ENCODE measurements at regions not wholly inside any gene's neighbourhood (a gene's known extent, or its start where the extent isn't known, plus 50 kb on each side); places are given as distances from the start of the nearest gene placed in this dataset.
A peak's percentile ranks its signal among the peaks of the same experiment; 100 is the strongest.

GRCh38 chr2:67462738-67463496 lies 65.8 kb downstream of the ETAA1 start:
- in situ Hi-C loops (cut with MboI; ENCODE audit: low sequenced_read_pairs), result loop anchor here (25.0 kb wide), 1 partner anchor 1026 kb away; the partner anchor contains the start of gene MEIS1
- Histone ChIP-seq H3K36me3 (replicated peaks) (no peaks in the 10 kb centered on the region), H3K4me3 (no peak overlapping the region), H3K27me3 (ENCODE audit: low read depth) (no peaks in the 10 kb centered on the region), H3K9me3 (no peaks in the 10 kb centered on the region), H3K4me1 (peaks cover 45% of the 10 kb centered on the region)
- DNase-seq (ENCODE audit: low spot score in 2 of 2), result peak in 1 of 2 experiments; percentile 13

GRCh38 chr2:67463810-67464209 lies 66.7 kb downstream of the ETAA1 start:
- H3K4me3 ChIP-seq, result no peak overlapping the region
- DNase-seq (ENCODE audit: low spot score in 2 of 2), result peak; percentile 83 to 93

GRCh38 chr2:67465623-67466022 lies 68.5 kb downstream of the ETAA1 start:
- Histone ChIP-seq H3K4me3 (no peak overlapping the region), H3K4me1 (peaks cover 63% of the 10 kb centered on the region), H3K36me3 (replicated peaks) (no peaks in the 10 kb centered on the region), H3K27me3 (ENCODE audit: low read depth) (no peaks in the 10 kb centered on the region), H3K9me3 (no peaks in the 10 kb centered on the region)
- peak in 1 of 2 experiments; percentile 4 for DNase-seq (ENCODE audit: low spot score in 2 of 2)
- in situ Hi-C loops (cut with MboI; ENCODE audit: low sequenced_read_pairs), result loop anchor here (25.0 kb wide), 1 partner anchor 1028 kb away; the partner anchor contains the start of gene MEIS1

More at GRCh38 chr2:67463810-67464209, 66.7 kb downstream of the ETAA1 start:
- peaks cover 53% of the 10 kb centered on the region for H3K4me1 ChIP-seq
- no peaks in the 10 kb centered on the region for H3K36me3 ChIP-seq (replicated peaks)
- in situ Hi-C loops (cut with MboI; ENCODE audit: low sequenced_read_pairs), result loop anchor here (25.0 kb wide), 1 partner anchor 1027 kb away; the partner anchor contains the start of gene MEIS1
- H3K27me3 ChIP-seq (ENCODE audit: low read depth), result no peaks in the 10 kb centered on the region
- H3K9me3 ChIP-seq, result no peaks in the 10 kb centered on the region

- Histone ChIP-seq H3K27me3 (ENCODE audit: low read depth) (no peaks in the 10 kb centered on the region), H3K4me1 (peaks cover 63% of the 10 kb centered on the region), H3K9me3 (no peaks in the 10 kb centered on the region), H3K4me3 (no peak overlapping the region), H3K36me3 (replicated peaks) (no peaks in the 10 kb centered on the region)
- no peak for DNase-seq (ENCODE audit: low spot score in 2 of 2)
- in situ Hi-C loops (cut with MboI; ENCODE audit: low sequenced_read_pairs), result loop anchor here (25.0 kb wide), 1 partner anchor 1029 kb away; the partner anchor contains the start of gene MEIS1
These were observed 69.6 kb downstream of the ETAA1 start for GRCh38 chr2:67466734-67467133.

GRCh38 chr2:67471681-67472080 lies 74.5 kb downstream of the ETAA1 start:
- in situ Hi-C loops (cut with MboI; ENCODE audit: low sequenced_read_pairs), result loop anchor here (25.0 kb wide), 1 partner anchor 1034 kb away; the partner anchor contains the start of gene MEIS1
- DNase-seq (ENCODE audit: low spot score in 2 of 2), result no peak

GRCh38 chr2:67476809-67477790 lies 80.0 kb downstream of the ETAA1 start:
- in situ Hi-C loops (cut with MboI; ENCODE audit: low sequenced_read_pairs), result no loop called here
- Histone ChIP-seq H3K4me1 (no peaks in the 10 kb centered on the region), H3K9me3 (no peaks in the 10 kb centered on the region), H3K36me3 (replicated peaks) (no peaks in the 10 kb centered on the region), H3K27me3 (ENCODE audit: low read depth) (no peaks in the 10 kb centered on the region), H3K4me3 (no peak overlapping the region)
- peak; percentile 11 to 69 for DNase-seq (ENCODE audit: low spot score in 2 of 2)

More at GRCh38 chr2:67471681-67472080, 74.5 kb downstream of the ETAA1 start:
- Histone ChIP-seq H3K9me3 (no peaks in the 10 kb centered on the region), H3K27me3 (ENCODE audit: low read depth) (no peaks in the 10 kb centered on the region), H3K4me1 (peaks cover 27% of the 10 kb centered on the region), H3K4me3 (no peak overlapping the region), H3K36me3 (replicated peaks) (no peaks in the 10 kb centered on the region)

- in situ Hi-C loops (cut with MboI; ENCODE audit: low sequenced_read_pairs), result no loop called here
These were observed 82.1 kb downstream of the ETAA1 start for GRCh38 chr2:67479261-67479660.

GRCh38 chr2:67485431-67485830 lies 88.3 kb downstream of the ETAA1 start:
- Histone ChIP-seq H3K9me3 (no peaks in the 10 kb centered on the region), H3K36me3 (replicated peaks) (no peaks in the 10 kb centered on the region), H3K27me3 (ENCODE audit: low read depth) (no peaks in the 10 kb centered on the region), H3K4me3 (no peak overlapping the region), H3K4me1 (no peaks in the 10 kb centered on the region)
- in situ Hi-C loops (cut with MboI; ENCODE audit: low sequenced_read_pairs), result no loop called here
- no peak for DNase-seq (ENCODE audit: low spot score in 2 of 2)

More at GRCh38 chr2:67479261-67479660, 82.1 kb downstream of the ETAA1 start:
- Histone ChIP-seq H3K4me3 (no peak overlapping the region), H3K36me3 (replicated peaks) (no peaks in the 10 kb centered on the region), H3K27me3 (ENCODE audit: low read depth) (no peaks in the 10 kb centered on the region), H3K4me1 (no peaks in the 10 kb centered on the region), H3K9me3 (no peaks in the 10 kb centered on the region)
- no peak for DNase-seq (ENCODE audit: low spot score in 2 of 2)

- in situ Hi-C loops (cut with MboI; ENCODE audit: low sequenced_read_pairs), result no loop called here
- H3K36me3 ChIP-seq (replicated peaks), result no peaks in the 10 kb centered on the region
- DNase-seq (ENCODE audit: low spot score in 2 of 2), result no peak
- no peaks in the 10 kb centered on the region for H3K27me3 ChIP-seq (ENCODE audit: low read depth)
- no peaks in the 10 kb centered on the region for H3K4me1 ChIP-seq
- no peaks in the 10 kb centered on the region for H3K9me3 ChIP-seq
- no peak overlapping the region for H3K4me3 ChIP-seq
These were observed 89.1 kb downstream of the ETAA1 start for GRCh38 chr2:67486041-67486796.

GRCh38 chr2:67487993-67488392 lies 90.9 kb downstream of the ETAA1 start:
- Histone ChIP-seq H3K4me3 (no peak overlapping the region), H3K4me1 (no peaks in the 10 kb centered on the region), H3K9me3 (no peaks in the 10 kb centered on the region), H3K36me3 (replicated peaks) (no peaks in the 10 kb centered on the region), H3K27me3 (ENCODE audit: low read depth) (no peaks in the 10 kb centered on the region)
- in situ Hi-C loops (cut with MboI; ENCODE audit: low sequenced_read_pairs), result no loop called here
- DNase-seq (ENCODE audit: low spot score in 2 of 2), result no peak

- in situ Hi-C loops (cut with MboI; ENCODE audit: low sequenced_read_pairs), result no loop called here
- H3K4me1 ChIP-seq, result no peaks in the 10 kb centered on the region
- no peaks in the 10 kb centered on the region for H3K27me3 ChIP-seq (ENCODE audit: low read depth)
- no peaks in the 10 kb centered on the region for H3K9me3 ChIP-seq
- no peaks in the 10 kb centered on the region for H3K36me3 ChIP-seq (replicated peaks)
- DNase-seq (ENCODE audit: low spot score in 2 of 2), result no peak
- no peak overlapping the region for H3K4me3 ChIP-seq
These were observed 92.3 kb downstream of the ETAA1 start for GRCh38 chr2:67489396-67489795.

GRCh38 chr2:67498931-67499330 lies 101.8 kb downstream of the ETAA1 start:
- Histone ChIP-seq H3K36me3 (replicated peaks) (no peaks in the 10 kb centered on the region), H3K27me3 (ENCODE audit: low read depth) (0 out of 2 replicates have a peak, but pooled peaks cover 5% of the 10 kb centered on the region), H3K9me3 (no peaks in the 10 kb centered on the region), H3K4me1 (peaks cover 10% of the 10 kb centered on the region), H3K4me3 (no peak overlapping the region)
- DNase-seq (ENCODE audit: low spot score in 2 of 2), result no peak
- in situ Hi-C loops (cut with MboI; ENCODE audit: low sequenced_read_pairs), result no loop called here

GRCh38 chr2:67499989-67500388 lies 102.9 kb downstream of the ETAA1 start:
- no peak for DNase-seq (ENCODE audit: low spot score in 2 of 2)
- in situ Hi-C loops (cut with MboI; ENCODE audit: low sequenced_read_pairs), result no loop called here
- H3K27me3 ChIP-seq (ENCODE audit: low read depth), result 0 out of 2 replicates have a peak, but pooled peaks cover 5% of the 10 kb centered on the region
- H3K9me3 ChIP-seq, result no peaks in the 10 kb centered on the region
- H3K4me3 ChIP-seq, result no peak overlapping the region
- H3K4me1 ChIP-seq, result peaks cover 10% of the 10 kb centered on the region
- H3K36me3 ChIP-seq (replicated peaks), result no peaks in the 10 kb centered on the region
